Stomach smooth muscle (tissue), 2 donors: ENCODE measurements at regions not wholly inside any gene's neighbourhood (a gene's known extent, or its start where the extent isn't known, plus 50 kb on each side); places are given as distances from the start of the nearest gene placed in this dataset.

Experiments
- H3K27ac ChIP-seq: one replicate; pipeline ENCODE4 v1.7.0; 2013; ENCODE audit warnings: mild to moderate bottlenecking, low read length, inconsistent platforms
- H3K27me3 ChIP-seq, 2 donors: one replicate each; pipeline ENCODE4 v1.7.0; 2013; ENCODE audit warnings: low read length in 2 of 2; ENCODE audit not compliant: insufficient read depth in 2 of 2, control insufficient read depth in 1 of 2
- H3K36me3 ChIP-seq, 2 donors: one replicate each; pipeline ENCODE4 v1.7.0; 2013; ENCODE audit warnings: low read length in 2 of 2; ENCODE audit not compliant: control insufficient read depth in 2 of 2, insufficient read depth in 2 of 2
- H3K4me1 ChIP-seq: one replicate; pipeline ENCODE4 v1.7.0; 2013; ENCODE audit warnings: low read length; ENCODE audit not compliant: control insufficient read depth, insufficient read depth
- H3K4me3 ChIP-seq, 2 donors: one replicate each; pipeline ENCODE4 v1.7.0; 2013; ENCODE audit warnings: low read length in 2 of 2
- H3K9ac ChIP-seq, 2 donors: one replicate each; pipeline ENCODE4 v1.7.0; 2013; ENCODE audit warnings: low read length in 2 of 2, mild to moderate bottlenecking in 1 of 2
- H3K9me3 ChIP-seq, 2 donors: one replicate each; pipeline ENCODE4 v1.7.0; 2013; ENCODE audit warnings: low read length in 2 of 2; ENCODE audit not compliant: control insufficient read depth in 2 of 2
- donor health status: healthy.
- donor health status: Pancreatic carcinoma.

GRCh38 chr6:134866563-134866962 is 83.3 kb downstream of the ALDH8A1 start:
- Histone ChIP-seq H3K27ac (no peak overlapping the region), H3K4me1 (no peaks in the 10 kb centered on the region), H3K9ac (no peak overlapping the region), H3K36me3 (no peaks in the 10 kb centered on the region), H3K27me3 (no peaks in the 10 kb centered on the region), H3K4me3 (no peak overlapping the region), H3K9me3 (no peaks in the 10 kb centered on the region)

DNA sequence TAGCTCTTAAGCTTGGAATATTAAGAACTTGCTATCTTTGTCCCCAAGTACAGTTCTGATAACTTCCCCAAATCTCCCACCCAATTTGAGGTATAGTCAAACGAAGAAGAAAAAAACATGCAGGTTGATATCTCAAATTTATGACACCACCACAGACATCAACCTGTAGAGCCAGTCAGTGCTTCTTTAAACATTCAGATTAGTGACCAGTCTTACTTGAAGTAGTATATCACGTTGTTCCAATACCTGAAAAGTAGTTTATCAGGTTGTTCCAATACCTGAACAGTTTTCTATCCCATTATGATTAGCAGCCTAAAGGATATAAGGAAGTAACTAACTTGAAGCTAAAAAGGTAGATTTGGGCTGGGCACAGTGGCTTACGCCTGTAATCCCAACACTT is 85.3 kb downstream of the ALDH8A1 start:
- Histone ChIP-seq H3K4me1 (no peaks in the 10 kb centered on the region), H3K27ac (no peak overlapping the region), H3K9ac (no peak overlapping the region)

GRCh38 chr6:134863763-134864510 is 86.0 kb downstream of the ALDH8A1 start:
- no peak overlapping the region for H3K4me3 ChIP-seq
- no peak overlapping the region for H3K27ac ChIP-seq
- H3K27me3 ChIP-seq: no peaks in the 10 kb centered on the region
- H3K36me3 ChIP-seq: no peaks in the 10 kb centered on the region
- H3K9ac ChIP-seq: no peak overlapping the region
- no peaks in the 10 kb centered on the region for H3K9me3 ChIP-seq
- H3K4me1 ChIP-seq: no peaks in the 10 kb centered on the region

More for the DNA sequence above, 85.3 kb downstream of the ALDH8A1 start:
- H3K4me3 ChIP-seq: no peak overlapping the region
- no peaks in the 10 kb centered on the region for H3K36me3 ChIP-seq
- H3K27me3 ChIP-seq: no peaks in the 10 kb centered on the region
- H3K9me3 ChIP-seq: no peaks in the 10 kb centered on the region

- Histone ChIP-seq H3K4me1 (no peaks in the 10 kb centered on the region), H3K9me3 (no peaks in the 10 kb centered on the region), H3K9ac (no peak overlapping the region), H3K36me3 (no peaks in the 10 kb centered on the region), H3K27ac (no peak overlapping the region), H3K4me3 (no peak overlapping the region), H3K27me3 (no peaks in the 10 kb centered on the region)
Observed at GRCh38 chr6:134854366-134854765, 95.5 kb downstream of the ALDH8A1 start.

GRCh38 chr6:134853111-134854055 is 96.5 kb downstream of the ALDH8A1 start:
- Histone ChIP-seq H3K4me1 (no peaks in the 10 kb centered on the region), H3K9ac (no peak overlapping the region), H3K27me3 (no peaks in the 10 kb centered on the region), H3K9me3 (no peaks in the 10 kb centered on the region), H3K36me3 (no peaks in the 10 kb centered on the region), H3K27ac (no peak overlapping the region), H3K4me3 (no peak overlapping the region)

DNA sequence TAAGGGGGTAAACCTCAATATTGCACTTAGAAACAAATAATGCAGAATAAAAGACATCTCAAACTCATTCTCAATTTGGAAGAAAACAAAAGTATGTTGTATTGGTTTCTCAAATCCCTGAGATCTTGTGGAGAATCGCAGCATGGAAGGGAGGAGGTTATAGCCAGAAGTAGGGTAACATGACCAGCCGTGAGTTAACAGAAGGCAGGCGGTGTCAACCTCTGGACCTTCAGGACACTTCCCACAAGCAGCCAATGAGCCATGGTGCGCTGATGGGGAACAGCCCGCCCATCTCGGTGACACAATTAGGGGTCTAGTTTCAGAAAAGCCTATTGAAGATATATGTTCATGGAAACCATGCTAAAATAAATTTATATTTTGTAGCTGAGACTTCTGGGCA is 98.4 kb downstream of the ALDH8A1 start:
- H3K9ac ChIP-seq: no peak overlapping the region
- no peak overlapping the region for H3K4me3 ChIP-seq
- H3K27me3 ChIP-seq: no peaks in the 10 kb centered on the region
- H3K36me3 ChIP-seq: no peaks in the 10 kb centered on the region
- H3K27ac ChIP-seq: no peak overlapping the region
- no peaks in the 10 kb centered on the region for H3K4me1 ChIP-seq
- H3K9me3 ChIP-seq: no peaks in the 10 kb centered on the region

DNA sequence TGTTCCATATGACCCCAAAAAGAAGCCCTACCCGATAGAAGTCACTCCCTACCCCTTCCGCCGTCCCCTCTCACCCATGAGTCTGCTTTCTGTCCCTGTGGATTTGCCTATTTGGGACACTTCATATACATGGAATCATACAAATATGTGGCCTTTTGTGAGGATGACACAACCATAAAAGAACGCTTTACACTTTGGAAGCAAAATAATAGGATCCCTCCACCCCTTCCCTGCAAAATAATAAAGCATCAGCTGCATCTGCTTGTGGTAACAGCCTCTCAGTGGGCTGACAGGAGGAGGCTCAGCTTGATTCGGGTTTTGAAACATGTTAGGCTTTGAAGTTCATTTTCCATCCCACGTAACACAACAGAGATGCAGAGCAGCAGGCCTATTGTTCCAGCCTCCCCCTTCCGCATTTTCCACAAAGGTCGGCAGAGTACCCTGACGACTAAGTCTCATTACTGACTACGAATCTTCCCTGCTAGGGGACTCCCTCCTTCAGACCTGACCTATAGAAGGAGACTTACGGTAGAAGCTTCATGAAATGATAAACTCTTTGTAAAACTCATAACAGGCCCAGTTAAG is 99.1 kb downstream of the ALDH8A1 start:
- no peak overlapping the region for H3K9ac ChIP-seq
- no peaks in the 10 kb centered on the region for H3K4me1 ChIP-seq
- no peaks in the 10 kb centered on the region for H3K36me3 ChIP-seq
- no peak overlapping the region for H3K27ac ChIP-seq
- no peak overlapping the region for H3K4me3 ChIP-seq
- no peaks in the 10 kb centered on the region for H3K27me3 ChIP-seq
- H3K9me3 ChIP-seq: no peaks in the 10 kb centered on the region

- H3K9me3 ChIP-seq: no peaks in the 10 kb centered on the region
- H3K4me3 ChIP-seq: no peak overlapping the region
- no peaks in the 10 kb centered on the region for H3K4me1 ChIP-seq
- no peak overlapping the region for H3K27ac ChIP-seq
- H3K9ac ChIP-seq: no peak overlapping the region
- no peaks in the 10 kb centered on the region for H3K36me3 ChIP-seq
- no peaks in the 10 kb centered on the region for H3K27me3 ChIP-seq
Observed at GRCh38 chr6:134849920-134850447, 99.9 kb downstream of the ALDH8A1 start.

DNA sequence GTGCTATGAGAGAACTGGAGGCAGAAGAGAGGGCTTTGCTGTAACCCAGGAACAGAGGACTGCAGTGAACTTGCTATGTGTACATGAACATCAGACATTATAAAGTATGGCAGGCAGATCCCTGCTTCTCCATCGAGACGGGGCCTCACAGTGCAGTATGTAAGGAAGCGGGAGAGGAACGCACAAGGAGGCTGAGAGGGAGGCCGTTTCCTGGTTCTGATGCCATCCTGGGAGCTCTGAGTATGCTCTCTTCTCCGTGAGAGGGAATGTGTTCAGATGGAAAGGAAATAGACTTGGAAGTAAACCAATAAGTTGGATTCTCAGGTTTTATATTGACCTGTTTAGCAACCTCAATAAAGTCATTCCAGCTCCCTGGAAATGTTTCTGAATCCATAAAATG is 101.8 kb downstream of the ALDH8A1 start:
- Histone ChIP-seq H3K27me3 (peaks cover 0 to 2% of the 10 kb centered on the region in 2 donors), H3K36me3 (no peaks in the 10 kb centered on the region), H3K4me3 (no peak overlapping the region), H3K9me3 (no peaks in the 10 kb centered on the region), H3K9ac (no peak overlapping the region), H3K4me1 (no peaks in the 10 kb centered on the region), H3K27ac (no peak overlapping the region)

DNA sequence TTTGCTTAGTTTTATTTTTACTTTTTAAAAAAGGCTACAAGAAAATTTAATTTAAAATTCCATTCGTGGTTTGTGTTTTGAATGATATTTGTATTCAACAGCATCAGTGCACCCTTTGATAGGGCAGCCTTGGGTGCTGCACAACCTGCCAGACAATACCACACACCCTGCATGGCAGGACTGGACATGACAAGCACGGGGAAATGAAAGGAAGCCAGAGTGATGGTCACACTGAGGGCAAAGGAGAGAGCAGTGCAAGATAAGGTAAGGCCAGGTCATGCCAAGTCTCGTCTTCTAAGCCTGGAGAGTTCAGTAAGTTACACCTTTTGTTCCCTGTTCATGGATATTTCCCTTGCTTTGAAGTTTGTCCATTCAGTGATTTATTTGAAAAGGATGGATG is 103.0 kb downstream of the ALDH8A1 start:
- Histone ChIP-seq H3K4me3 (no peak overlapping the region), H3K36me3 (no peaks in the 10 kb centered on the region), H3K4me1 (no peaks in the 10 kb centered on the region), H3K9me3 (no peaks in the 10 kb centered on the region), H3K9ac (no peak overlapping the region), H3K27ac (no peak overlapping the region), H3K27me3 (peaks cover 0 to 2% of the 10 kb centered on the region in 2 donors)
